Type B pancreatic cell (in vitro differentiated cells): ENCODE measurements at regions not wholly inside any gene's neighbourhood (a gene's known extent, or its start where the extent isn't known, plus 50 kb on each side); places are given as distances from the start of the nearest gene placed in this dataset.

Experiments used
- DNase-seq: peaks from one replicate; pipeline ENCODE4 v3.0.0; 2021; ENCODE audit warnings: mixed read lengths; ENCODE audit not compliant: unreplicated experiment; ENCODE audit errors: extremely low spot score
- H3K27ac Mint-ChIP-seq: 2 replicates; pipeline ENCODE4 v1.8.0; 2021; ENCODE audit warnings: mild to moderate bottlenecking, mixed read lengths
- H3K27me3 Mint-ChIP-seq: 2 replicates; pipeline ENCODE4 v1.8.0; 2021; ENCODE audit warnings: mixed read lengths
- H3K36me3 Mint-ChIP-seq: 2 replicates; pipeline ENCODE4 v1.8.0; 2021; ENCODE audit warnings: mixed read lengths
- H3K4me1 Mint-ChIP-seq: one replicate; pipeline ENCODE4 v1.8.0; 2021; ENCODE audit warnings: mixed read lengths; ENCODE audit not compliant: unreplicated experiment
- H3K4me3 Mint-ChIP-seq: 2 replicates; pipeline ENCODE4 v1.8.0; 2021; ENCODE audit warnings: mild to moderate bottlenecking, mixed read lengths
- H3K9me3 Mint-ChIP-seq: 2 replicates; pipeline ENCODE4 v1.8.0; 2021; ENCODE audit warnings: mixed read lengths
- TF ChIP-seq, protein P1 (sequence below): fragments of 200-600 bp; sonication (generic); conservative IDR thresholded peaks from 2 replicates; pipeline ENCODE4 v1.5.0; 2021; ENCODE audit warnings: antibody characterized with exemption, mild to moderate bottlenecking

DNA sequence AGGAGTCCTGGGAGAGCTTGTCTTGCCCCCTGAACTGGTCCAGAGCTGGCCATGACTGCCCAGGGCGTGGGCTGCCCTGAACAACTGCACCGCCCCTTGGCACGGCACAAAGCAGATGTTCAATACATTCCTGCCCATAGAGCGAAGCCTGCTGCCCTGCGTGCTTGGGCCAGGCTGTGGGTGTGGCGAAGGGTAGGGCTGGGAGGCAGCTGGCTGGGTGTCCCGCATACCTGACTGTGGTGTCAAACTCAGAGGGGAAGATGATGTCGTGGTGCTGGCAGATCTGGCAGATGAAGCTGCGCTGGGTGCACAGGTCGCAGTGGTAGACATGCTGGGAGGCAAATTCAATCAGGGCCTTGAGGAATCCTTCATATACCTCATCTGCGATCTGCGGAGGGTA is 124.2 kb upstream of the SMURF2 start:
- TF ChIP-seq, protein P1, sequence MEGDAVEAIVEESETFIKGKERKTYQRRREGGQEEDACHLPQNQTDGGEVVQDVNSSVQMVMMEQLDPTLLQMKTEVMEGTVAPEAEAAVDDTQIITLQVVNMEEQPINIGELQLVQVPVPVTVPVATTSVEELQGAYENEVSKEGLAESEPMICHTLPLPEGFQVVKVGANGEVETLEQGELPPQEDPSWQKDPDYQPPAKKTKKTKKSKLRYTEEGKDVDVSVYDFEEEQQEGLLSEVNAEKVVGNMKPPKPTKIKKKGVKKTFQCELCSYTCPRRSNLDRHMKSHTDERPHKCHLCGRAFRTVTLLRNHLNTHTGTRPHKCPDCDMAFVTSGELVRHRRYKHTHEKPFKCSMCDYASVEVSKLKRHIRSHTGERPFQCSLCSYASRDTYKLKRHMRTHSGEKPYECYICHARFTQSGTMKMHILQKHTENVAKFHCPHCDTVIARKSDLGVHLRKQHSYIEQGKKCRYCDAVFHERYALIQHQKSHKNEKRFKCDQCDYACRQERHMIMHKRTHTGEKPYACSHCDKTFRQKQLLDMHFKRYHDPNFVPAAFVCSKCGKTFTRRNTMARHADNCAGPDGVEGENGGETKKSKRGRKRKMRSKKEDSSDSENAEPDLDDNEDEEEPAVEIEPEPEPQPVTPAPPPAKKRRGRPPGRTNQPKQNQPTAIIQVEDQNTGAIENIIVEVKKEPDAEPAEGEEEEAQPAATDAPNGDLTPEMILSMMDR = no peak
- H3K36me3 Mint-ChIP-seq = peaks cover 9% of the 10 kb centered on the region
- no peaks in the 10 kb centered on the region for H3K9me3 Mint-ChIP-seq
- peaks cover 10% of the 10 kb centered on the region for H3K27me3 Mint-ChIP-seq
- DNase-seq = no peak
- peaks cover 15% of the 10 kb centered on the region for H3K4me1 Mint-ChIP-seq
- peak overlapping the region; percentile 69 for H3K4me3 Mint-ChIP-seq
- peak overlapping the region; percentile 97 for H3K27ac Mint-ChIP-seq

- no peak overlapping the region for H3K4me3 Mint-ChIP-seq
- TF ChIP-seq, protein P1 = no peak
- H3K27ac Mint-ChIP-seq = peak overlapping the region; percentile 56
- H3K27me3 Mint-ChIP-seq = peaks cover 17% of the 10 kb centered on the region
- H3K4me1 Mint-ChIP-seq = peaks cover 15% of the 10 kb centered on the region
- no peak for DNase-seq
- H3K36me3 Mint-ChIP-seq = peaks cover 9% of the 10 kb centered on the region
- H3K9me3 Mint-ChIP-seq = no peaks in the 10 kb centered on the region
Observed at GRCh38 chr17:64785011-64785421, 122.9 kb upstream of the SMURF2 start.

GRCh38 chr17:64784353-64785010 is 122.4 kb upstream of the SMURF2 start:
- DNase-seq = peak; percentile 50
- H3K9me3 Mint-ChIP-seq = no peaks in the 10 kb centered on the region
- TF ChIP-seq, protein P1 = no peak
- H3K27me3 Mint-ChIP-seq = peaks cover 22% of the 10 kb centered on the region
- H3K4me3 Mint-ChIP-seq = no peak overlapping the region
- peaks cover 9% of the 10 kb centered on the region for H3K36me3 Mint-ChIP-seq
- H3K27ac Mint-ChIP-seq = peak overlapping the region; percentile 88
- H3K4me1 Mint-ChIP-seq = peaks cover 15% of the 10 kb centered on the region

GRCh38 chr17:64783556-64784352 is 121.6 kb upstream of the SMURF2 start:
- peak overlapping the region; percentile 88 for H3K27ac Mint-ChIP-seq
- H3K27me3 Mint-ChIP-seq = peaks cover 26% of the 10 kb centered on the region
- TF ChIP-seq, protein P1 = no peak
- peaks cover 9% of the 10 kb centered on the region for H3K36me3 Mint-ChIP-seq
- peak; percentile 62 for DNase-seq
- peaks cover 15% of the 10 kb centered on the region for H3K4me1 Mint-ChIP-seq
- H3K9me3 Mint-ChIP-seq = no peaks in the 10 kb centered on the region
- peak overlapping the region; percentile 34 for H3K4me3 Mint-ChIP-seq

DNA sequence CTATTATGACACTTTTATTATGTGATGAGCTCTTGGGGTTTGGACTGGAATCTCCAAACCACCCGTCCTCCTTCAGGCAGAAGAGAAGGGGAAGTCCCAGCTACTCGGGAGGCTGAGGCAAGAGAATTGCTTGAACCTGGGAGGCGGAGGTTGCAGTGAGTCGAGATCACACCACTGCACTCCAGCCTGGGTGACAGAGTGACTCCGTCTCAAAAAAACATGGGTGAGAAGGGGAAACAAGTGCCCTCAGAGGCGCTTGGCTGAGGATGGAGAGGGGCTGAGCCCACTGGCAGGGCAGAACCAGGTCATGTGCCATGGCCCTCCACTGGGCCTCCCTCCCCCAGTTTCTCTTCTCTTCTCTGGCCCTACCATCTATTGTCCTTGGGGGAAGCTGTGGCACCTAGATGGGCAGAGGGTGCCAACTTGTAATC is 120.9 kb upstream of the SMURF2 start:
- peaks cover 9% of the 10 kb centered on the region for H3K36me3 Mint-ChIP-seq
- DNase-seq = no peak
- TF ChIP-seq, protein P1 = no peak
- H3K4me3 Mint-ChIP-seq = no peak overlapping the region
- peak overlapping the region; percentile 88 for H3K27ac Mint-ChIP-seq
- peaks cover 15% of the 10 kb centered on the region for H3K4me1 Mint-ChIP-seq
- H3K9me3 Mint-ChIP-seq = no peaks in the 10 kb centered on the region
- H3K27me3 Mint-ChIP-seq = peaks cover 30% of the 10 kb centered on the region
